AG09319 (cell line): ENCODE measurements at regions not wholly inside any gene's neighbourhood (a gene's known extent, or its start where the extent isn't known, plus 50 kb on each side); places are given as distances from the start of the nearest gene placed in this dataset.

Experiments used
- DNase-seq: peaks from one replicate; pipeline ENCODE4 v3.0.0-alpha.2; 2010; ENCODE audit warnings: low read depth; ENCODE audit errors: extremely low read depth
- TF ChIP-seq, protein P1 (sequence below): IDR thresholded peaks from 2 replicates; pipeline ENCODE4 v1.5.1; 2011; ENCODE audit warnings: low read depth, mild to moderate bottlenecking, inconsistent platforms, low read length, moderate library complexity

GRCh38 chr11:42571878-42572610, 739.8 kb upstream of the API5 start:
- DNase-seq: no peak
- TF ChIP-seq, protein P1, sequence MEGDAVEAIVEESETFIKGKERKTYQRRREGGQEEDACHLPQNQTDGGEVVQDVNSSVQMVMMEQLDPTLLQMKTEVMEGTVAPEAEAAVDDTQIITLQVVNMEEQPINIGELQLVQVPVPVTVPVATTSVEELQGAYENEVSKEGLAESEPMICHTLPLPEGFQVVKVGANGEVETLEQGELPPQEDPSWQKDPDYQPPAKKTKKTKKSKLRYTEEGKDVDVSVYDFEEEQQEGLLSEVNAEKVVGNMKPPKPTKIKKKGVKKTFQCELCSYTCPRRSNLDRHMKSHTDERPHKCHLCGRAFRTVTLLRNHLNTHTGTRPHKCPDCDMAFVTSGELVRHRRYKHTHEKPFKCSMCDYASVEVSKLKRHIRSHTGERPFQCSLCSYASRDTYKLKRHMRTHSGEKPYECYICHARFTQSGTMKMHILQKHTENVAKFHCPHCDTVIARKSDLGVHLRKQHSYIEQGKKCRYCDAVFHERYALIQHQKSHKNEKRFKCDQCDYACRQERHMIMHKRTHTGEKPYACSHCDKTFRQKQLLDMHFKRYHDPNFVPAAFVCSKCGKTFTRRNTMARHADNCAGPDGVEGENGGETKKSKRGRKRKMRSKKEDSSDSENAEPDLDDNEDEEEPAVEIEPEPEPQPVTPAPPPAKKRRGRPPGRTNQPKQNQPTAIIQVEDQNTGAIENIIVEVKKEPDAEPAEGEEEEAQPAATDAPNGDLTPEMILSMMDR: no peak

DNA sequence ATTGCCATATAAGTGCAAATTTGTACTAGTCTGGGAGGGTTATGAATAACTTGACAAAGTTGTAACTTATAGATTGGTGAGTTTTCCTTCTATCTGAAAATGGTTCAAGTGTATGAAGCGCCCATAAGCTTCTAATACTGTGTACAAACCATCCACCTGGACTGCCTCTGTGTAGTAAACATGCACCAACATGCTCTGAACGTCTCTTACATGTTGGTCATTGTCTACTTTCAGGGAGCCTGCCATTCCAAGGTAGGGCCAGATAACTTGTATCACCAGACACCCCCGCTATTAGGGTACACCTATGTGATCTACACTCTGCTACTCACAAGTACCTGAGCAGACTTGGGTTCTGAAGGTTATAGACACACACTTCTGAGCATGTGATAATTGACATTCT, 735.5 kb upstream of the API5 start:
- TF ChIP-seq, protein P1: no peak
- DNase-seq: no peak

DNA sequence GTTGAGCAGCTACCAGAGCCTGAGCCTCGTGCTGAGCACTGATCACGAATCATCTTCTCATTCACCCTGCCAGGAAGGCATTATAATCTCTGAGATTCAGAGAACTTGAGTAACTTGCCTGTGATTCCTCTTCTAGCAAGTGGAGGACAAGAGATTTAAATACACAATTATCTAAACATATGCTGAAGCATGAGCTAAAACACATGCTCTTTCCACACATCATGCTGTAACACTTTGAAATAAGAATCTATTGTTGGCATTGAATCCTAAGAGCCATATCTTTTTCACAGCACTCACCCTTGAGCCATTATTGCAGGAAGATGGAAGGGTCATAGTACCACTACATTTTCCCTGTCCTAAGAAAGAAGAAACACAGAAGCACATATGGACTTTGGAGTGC, 722.5 kb upstream of the API5 start:
- no peak for DNase-seq
- TF ChIP-seq, protein P1: no peak

DNA sequence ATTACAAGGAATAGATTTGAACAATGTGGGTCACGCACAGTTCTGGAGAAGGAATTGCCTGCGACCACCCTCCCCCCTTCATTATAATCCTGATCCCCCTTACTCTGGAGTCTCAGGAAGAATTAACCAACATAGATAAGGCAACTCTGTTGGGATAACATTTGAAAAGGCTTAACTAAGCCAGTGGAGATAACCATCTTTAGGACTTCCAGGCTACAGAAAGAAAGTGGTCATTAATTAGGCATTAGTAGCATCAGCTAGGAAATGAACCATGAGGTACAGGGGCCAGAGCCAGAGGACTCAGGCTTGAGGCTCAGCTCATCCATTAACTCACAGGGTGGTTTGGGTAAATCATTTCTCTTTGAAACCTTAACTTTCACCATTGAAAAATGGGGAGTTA, 720.0 kb upstream of the API5 start:
- TF ChIP-seq, protein P1: no peak
- no peak for DNase-seq

GRCh38 chr11:42593441-42593840, 718.4 kb upstream of the API5 start:
- no peak for DNase-seq
- TF ChIP-seq, protein P1: no peak

DNA sequence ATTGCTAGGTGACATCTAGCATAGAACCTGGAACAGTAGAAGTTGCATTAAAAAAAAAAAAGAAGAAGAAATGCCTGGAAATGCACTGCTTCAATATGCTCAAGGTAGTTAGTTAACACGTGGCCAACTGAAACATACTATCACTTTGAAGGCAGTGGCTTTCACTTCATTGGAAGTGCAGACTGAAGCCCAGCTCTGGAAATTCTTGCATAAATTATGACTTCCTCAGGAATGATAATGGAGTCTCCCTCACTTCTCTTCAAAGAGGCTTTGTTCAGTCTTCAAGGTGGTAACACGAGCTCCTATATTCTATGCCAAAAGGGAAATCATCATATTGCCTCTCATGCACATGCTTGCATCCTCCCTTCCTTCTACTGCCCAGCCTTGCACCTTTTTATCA, 715.9 kb upstream of the API5 start:
- DNase-seq: no peak
- TF ChIP-seq, protein P1: no peak

GRCh38 chr11:42596576-42597145, 715.1 kb upstream of the API5 start:
- TF ChIP-seq, protein P1: no peak
- DNase-seq: no peak
